ENCODE measurements at regions not wholly inside any gene's neighbourhood (a gene's known extent, or its start where the extent isn't known, plus 50 kb on each side); places are given as distances from the start of the nearest gene placed in this dataset.

- TF ChIP-seq POLR2A (IDR thresholded peaks at IDR 0.05; ENCODE audit: low read length) (no peak), GATA1 (IDR thresholded peaks at IDR 0.05; ENCODE audit: low read depth, low read length) (no peak)
Observed at GRCh38 chr14:71267691-71268090, 360.4 kb downstream of the PCNX1 start.

Data from erythroblast (primary cell).